Keratinocyte (primary cell): ENCODE measurements at regions not wholly inside any gene's neighbourhood (a gene's known extent, or its start where the extent isn't known, plus 50 kb on each side); places are given as distances from the start of the nearest gene placed in this dataset.

ENCODE experiments used
- DNase-seq: peaks from one replicate; pipeline ENCODE4 v3.0.0-alpha.2; 2011; ENCODE audit warnings: low read depth, missing footprints, low spot score
- FAIRE-seq: peaks from 2 replicates; lab custom pipeline; 2011; peaks lifted over from hg19 to GRCh38; lab: Jason Lieb, UNC
- H2AFZ ChIP-seq: 2 replicates; pipeline ENCODE4 v1.6.0; 2012; ENCODE audit warnings: low read length, control low read depth, inconsistent platforms; ENCODE audit not compliant: control insufficient read depth
- H3K27ac ChIP-seq: 2 replicates; pipeline ENCODE4 v1.5.1; 2011; ENCODE audit warnings: low read length; ENCODE audit not compliant: control insufficient read depth, insufficient read depth
- H3K27me3 ChIP-seq: 3 replicates; pipeline ENCODE4 v1.6.0; 2011; ENCODE audit warnings: low read length; ENCODE audit not compliant: control insufficient read depth, insufficient read depth; ENCODE audit errors: extremely low read depth
- H3K36me3 ChIP-seq, 2 experiments: 2 replicates in 1 of 2; 3 replicates in 1 of 2; pipeline ENCODE4 v1.5.1; 2011; ENCODE audit warnings: low read length in 2 of 2, mild to moderate bottlenecking in 1 of 2; ENCODE audit not compliant: control insufficient read depth in 2 of 2, insufficient read depth in 2 of 2; ENCODE audit errors: extremely low read depth in 1 of 2
- H3K4me1 ChIP-seq: 3 replicates; pipeline ENCODE4 v1.5.1; 2011; ENCODE audit warnings: low read length; ENCODE audit not compliant: control insufficient read depth, insufficient read depth; ENCODE audit errors: extremely low read depth
- H3K4me2 ChIP-seq: 3 replicates; pipeline ENCODE4 v1.6.0; 2011; ENCODE audit warnings: low read depth, low read length; ENCODE audit not compliant: control insufficient read depth, insufficient read depth; ENCODE audit errors: extremely low read depth
- H3K4me3 ChIP-seq, 3 experiments: fragments of 200-600 bp in 1 of 3; sonication (generic) in 1 of 3; 2 replicates in 2 of 3; 3 replicates in 1 of 3; pipeline ENCODE4 v1.5.1; 2011 to 2016; ENCODE audit warnings: low read length in 3 of 3, mild to moderate bottlenecking in 3 of 3, control low read depth in 2 of 3, inconsistent platforms in 1 of 3, low read depth in 1 of 3, mixed read lengths in 1 of 3, mixed run types in 1 of 3, moderate library complexity in 1 of 3; ENCODE audit not compliant: control insufficient read depth in 2 of 3, insufficient read depth in 2 of 3; ENCODE audit errors: extremely low read depth in 1 of 3
- H3K79me2 ChIP-seq: 2 replicates; pipeline ENCODE4 v1.6.0; 2012; ENCODE audit warnings: low read length; ENCODE audit not compliant: control insufficient read depth, insufficient read depth
- H3K9ac ChIP-seq: 3 replicates; pipeline ENCODE4 v1.6.0; 2011; ENCODE audit warnings: low read length; ENCODE audit not compliant: control insufficient read depth, insufficient read depth; ENCODE audit errors: extremely low read depth
- H3K9me1 ChIP-seq: 3 replicates; pipeline ENCODE4 v1.6.0; 2011; ENCODE audit warnings: low read length; ENCODE audit not compliant: control insufficient read depth, insufficient read depth; ENCODE audit errors: extremely low read depth
- H3K9me3 ChIP-seq: 2 replicates; pipeline ENCODE4 v1.5.1; 2012; ENCODE audit warnings: low read depth, low read length; ENCODE audit not compliant: control insufficient read depth
- H4K20me1 ChIP-seq: 3 replicates; pipeline ENCODE4 v1.6.0; 2011; ENCODE audit warnings: low read length; ENCODE audit not compliant: control insufficient read depth, insufficient read depth; ENCODE audit errors: extremely low read depth
- CTCF ChIP-seq, 3 experiments: IDR thresholded peaks in 1 of 3; conservative IDR thresholded peaks in 1 of 3; optimal IDR thresholded peaks in 1 of 3; 2 replicates in 2 of 3; 3 replicates in 1 of 3; pipeline versions ENCODE3 to v1.5.1; 2011; ENCODE audit warnings: low read length in 3 of 3, mild to moderate bottlenecking in 3 of 3, moderate library complexity in 2 of 3, control low read depth in 1 of 3, inconsistent platforms in 1 of 3; ENCODE audit not compliant: insufficient read depth in 2 of 3; ENCODE audit errors: extremely low read depth in 1 of 3
- EZH2 ChIP-seq: IDR thresholded peaks from one replicate; pipeline ENCODE4 v1.6.1; 2012; ENCODE audit warnings: inconsistent platforms, mild to moderate bottlenecking, low read length, moderate library complexity
- dilution Hi-C: fragments of 300-500 bp; cut with MboI; formaldehyde crosslinking; loops from one replicate; pipeline ENCODE4 v1.7.0; 2020; ENCODE audit warnings: low sequenced_read_pairs; ENCODE audit not compliant: extremely low pct_ligation_motif_present

GRCh38 chr20:60901831-60902230 lies 350.2 kb upstream of the CDH4 start:
- no peaks in the 10 kb centered on the region for H3K36me3 ChIP-seq
- H3K4me1 ChIP-seq = no peaks in the 10 kb centered on the region
- H3K9me1 ChIP-seq = no peaks in the 10 kb centered on the region
- H3K27me3 ChIP-seq = no peaks in the 10 kb centered on the region
- DNase-seq (no peak), FAIRE-seq (no peak)
- H2AFZ ChIP-seq = no peak overlapping the region
- dilution Hi-C loops = no loop called here
- no peak overlapping the region for H3K4me2 ChIP-seq
- no peak overlapping the region for H3K9ac ChIP-seq
- no peak overlapping the region for H3K4me3 ChIP-seq
- H4K20me1 ChIP-seq = no peaks in the 10 kb centered on the region
- no peaks in the 10 kb centered on the region for H3K79me2 ChIP-seq
- no peak overlapping the region for H3K27ac ChIP-seq
- peaks cover 2% of the 10 kb centered on the region for H3K9me3 ChIP-seq
- no peak for TF ChIP-seq EZH2
- TF ChIP-seq CTCF (optimal IDR thresholded peaks at IDR 0.05 in 1 of 3, IDR thresholded peaks at IDR 0.05 in 1 of 3, conservative IDR thresholded peaks at IDR 0.05 in 1 of 3; ENCODE audit: extremely low read depth in 1 of 3, insufficient read depth in 2 of 3, low read length in 3 of 3) = no peak

- Histone ChIP-seq H3K79me2 (no peaks in the 10 kb centered on the region), H4K20me1 (no peaks in the 10 kb centered on the region), H3K4me3 (no peak overlapping the region), H3K36me3 (no peaks in the 10 kb centered on the region), H2AFZ (no peak overlapping the region), H3K27me3 (no peaks in the 10 kb centered on the region), H3K9me3 (peaks cover 2% of the 10 kb centered on the region), H3K27ac (no peak overlapping the region), H3K9ac (no peak overlapping the region), H3K4me2 (no peak overlapping the region), H3K4me1 (no peaks in the 10 kb centered on the region), H3K9me1 (no peaks in the 10 kb centered on the region)
- DNase-seq (no peak), FAIRE-seq (no peak)
- dilution Hi-C loops = no loop called here
- TF ChIP-seq CTCF (optimal IDR thresholded peaks at IDR 0.05 in 1 of 3, IDR thresholded peaks at IDR 0.05 in 1 of 3, conservative IDR thresholded peaks at IDR 0.05 in 1 of 3; ENCODE audit: extremely low read depth in 1 of 3, insufficient read depth in 2 of 3, low read length in 3 of 3) (no peak), EZH2 (no peak)
Measured at GRCh38 chr20:60903325-60903971, 348.6 kb upstream of the CDH4 start.
